ENCODE measurements at regions not wholly inside any gene's neighbourhood (a gene's known extent, or its start where the extent isn't known, plus 50 kb on each side); places are given as distances from the start of the nearest gene placed in this dataset.

- TF ChIP-seq CTCF (IDR thresholded peaks at IDR 0.05; ENCODE audit: control extremely low read depth in 1 of 3, insufficient read depth in 1 of 3, low read depth in 1 of 3, low read length in 3 of 3) (no peak), USF2 (IDR thresholded peaks at IDR 0.05; ENCODE audit: low read length) (no peak), SP1 (IDR thresholded peaks at IDR 0.05; ENCODE audit: low read depth, low read length) (no peak), EZH2 (IDR thresholded peaks at IDR 0.05; ENCODE audit: low read depth, low read length, severe bottlenecking) (no peak), EGR1 (IDR thresholded peaks at IDR 0.05; ENCODE audit: borderline replicate concordance, low read depth, low read length) (no peak), KDM1A (IDR thresholded peaks at IDR 0.05; ENCODE audit: borderline replicate concordance, low read length) (no peak), RXRA (IDR thresholded peaks at IDR 0.05; ENCODE audit: insufficient read depth, low read depth, low read length) (no peak), SRF (IDR thresholded peaks at IDR 0.05; ENCODE audit: low read depth, low read length) (no peak), BCL11A (IDR thresholded peaks at IDR 0.05; ENCODE audit: low read depth in 2 of 2, low read length in 2 of 2) (no peak), RBBP5 (IDR thresholded peaks at IDR 0.05; ENCODE audit: borderline replicate concordance, low read depth, low read length) (no peak), NRF1 (IDR thresholded peaks at IDR 0.05; ENCODE audit: low read depth, low read length) (no peak), SUZ12 (IDR thresholded peaks at IDR 0.05; ENCODE audit: low read length) (no peak), CHD2 (IDR thresholded peaks at IDR 0.05; ENCODE audit: low read length) (no peak)
Observed at GRCh38 chr4:30454504-30454903, 265.7 kb upstream of the PCDH7 start.
